ENCODE measurements at regions not wholly inside any gene's neighbourhood (a gene's known extent, or its start where the extent isn't known, plus 50 kb on each side); places are given as distances from the start of the nearest gene placed in this dataset.

DNA sequence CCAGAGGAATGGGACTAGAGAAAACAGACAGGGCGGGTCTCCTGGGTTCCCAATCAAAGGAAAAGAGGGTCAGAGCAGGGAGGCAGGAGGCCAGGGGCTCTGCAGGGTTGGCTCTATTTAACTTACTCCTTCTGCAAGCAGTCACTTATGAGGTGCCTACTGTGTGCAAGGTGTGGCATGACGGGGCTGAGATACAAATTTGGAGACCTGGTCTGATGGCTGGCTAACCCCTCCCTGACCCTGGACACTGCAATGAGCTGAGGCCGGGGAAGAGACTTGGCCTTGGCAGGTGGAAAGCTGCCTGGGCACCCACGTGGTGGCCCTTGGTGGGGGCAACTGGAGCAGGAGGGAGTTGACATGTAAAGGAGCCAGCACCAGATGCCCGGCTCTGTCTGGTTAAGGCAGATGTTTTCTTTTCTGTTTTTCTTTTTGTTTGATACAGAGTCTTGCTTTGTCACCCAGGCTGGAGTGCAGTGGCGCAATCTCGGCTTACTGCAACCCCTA is 148.5 kb upstream of the GATA6 start:
- H3K27me3 Mint-ChIP-seq (ENCODE audit: unreplicated experiment): peaks cover 1% of the 10 kb centered on the region
- no peaks in the 10 kb centered on the region for H3K36me3 Mint-ChIP-seq (ENCODE audit: low read depth, unreplicated experiment)
- H3K4me3 Mint-ChIP-seq (ENCODE audit: unreplicated experiment): no peak overlapping the region
- H3K9me3 Mint-ChIP-seq (ENCODE audit: unreplicated experiment): no peaks in the 10 kb centered on the region
- TF ChIP-seq CTCF (IDR thresholded peaks at IDR 0.05; ENCODE audit: unreplicated experiment): no peak
- H3K4me1 Mint-ChIP-seq (ENCODE audit: unreplicated experiment): peaks cover 22% of the 10 kb centered on the region
- DNase-seq (ENCODE audit: low spot score): no peak
- H3K27ac Mint-ChIP-seq (ENCODE audit: unreplicated experiment): no peak overlapping the region

GRCh38 chr18:22021701-22022100 is 147.7 kb upstream of the GATA6 start:
- no peak overlapping the region for H3K27ac Mint-ChIP-seq (ENCODE audit: unreplicated experiment)
- peaks cover 1% of the 10 kb centered on the region for H3K27me3 Mint-ChIP-seq (ENCODE audit: unreplicated experiment)
- no peaks in the 10 kb centered on the region for H3K36me3 Mint-ChIP-seq (ENCODE audit: low read depth, unreplicated experiment)
- H3K4me3 Mint-ChIP-seq (ENCODE audit: unreplicated experiment): no peak overlapping the region
- TF ChIP-seq CTCF (IDR thresholded peaks at IDR 0.05; ENCODE audit: unreplicated experiment): no peak
- no peaks in the 10 kb centered on the region for H3K9me3 Mint-ChIP-seq (ENCODE audit: unreplicated experiment)
- H3K4me1 Mint-ChIP-seq (ENCODE audit: unreplicated experiment): peaks cover 22% of the 10 kb centered on the region
- DNase-seq (ENCODE audit: low spot score): no peak

- Mint-ChIP-seq H3K27ac (ENCODE audit: unreplicated experiment) (no peak overlapping the region), H3K4me1 (ENCODE audit: unreplicated experiment) (peaks cover 9% of the 10 kb centered on the region), H3K9me3 (ENCODE audit: unreplicated experiment) (no peaks in the 10 kb centered on the region), H3K36me3 (ENCODE audit: low read depth, unreplicated experiment) (no peaks in the 10 kb centered on the region), H3K27me3 (ENCODE audit: unreplicated experiment) (no peaks in the 10 kb centered on the region), H3K4me3 (ENCODE audit: unreplicated experiment) (no peak overlapping the region)
- no peak for TF ChIP-seq CTCF (IDR thresholded peaks at IDR 0.05; ENCODE audit: unreplicated experiment)
- DNase-seq (ENCODE audit: low spot score): no peak
Observed at GRCh38 chr18:22024924-22025323, 144.5 kb upstream of the GATA6 start.

DNA sequence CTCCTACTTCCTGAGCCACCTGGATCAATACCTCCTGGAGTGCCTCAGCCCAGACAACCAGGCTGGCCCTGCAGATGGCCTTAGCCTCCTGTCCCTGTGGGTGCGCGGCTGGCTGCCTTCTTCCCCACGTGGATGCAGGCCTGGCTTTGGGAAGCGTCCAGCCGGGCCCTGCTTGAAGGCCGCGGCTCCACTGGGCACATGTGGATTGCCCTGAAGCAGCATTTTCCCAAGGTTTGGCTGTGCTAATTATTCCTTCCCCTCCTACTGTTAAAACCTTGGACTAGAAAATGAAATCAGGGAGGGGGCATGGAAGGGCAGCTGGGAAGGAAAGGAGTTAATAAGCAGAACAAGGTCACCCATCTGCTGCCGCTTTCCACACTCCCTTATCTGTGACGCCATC is 143.0 kb upstream of the GATA6 start:
- H3K27ac Mint-ChIP-seq (ENCODE audit: unreplicated experiment): no peak overlapping the region
- no peak for DNase-seq (ENCODE audit: low spot score)
- no peaks in the 10 kb centered on the region for H3K4me1 Mint-ChIP-seq (ENCODE audit: unreplicated experiment)
- H3K4me3 Mint-ChIP-seq (ENCODE audit: unreplicated experiment): no peak overlapping the region
- no peaks in the 10 kb centered on the region for H3K36me3 Mint-ChIP-seq (ENCODE audit: low read depth, unreplicated experiment)
- no peaks in the 10 kb centered on the region for H3K27me3 Mint-ChIP-seq (ENCODE audit: unreplicated experiment)
- no peaks in the 10 kb centered on the region for H3K9me3 Mint-ChIP-seq (ENCODE audit: unreplicated experiment)
- TF ChIP-seq CTCF (IDR thresholded peaks at IDR 0.05; ENCODE audit: unreplicated experiment): no peak

GRCh38 chr18:22026889-22027288 is 142.5 kb upstream of the GATA6 start:
- no peak overlapping the region for H3K4me3 Mint-ChIP-seq (ENCODE audit: unreplicated experiment)
- TF ChIP-seq CTCF (IDR thresholded peaks at IDR 0.05; ENCODE audit: unreplicated experiment): no peak
- no peaks in the 10 kb centered on the region for H3K9me3 Mint-ChIP-seq (ENCODE audit: unreplicated experiment)
- no peak for DNase-seq (ENCODE audit: low spot score)
- H3K36me3 Mint-ChIP-seq (ENCODE audit: low read depth, unreplicated experiment): no peaks in the 10 kb centered on the region
- H3K27ac Mint-ChIP-seq (ENCODE audit: unreplicated experiment): no peak overlapping the region
- no peaks in the 10 kb centered on the region for H3K27me3 Mint-ChIP-seq (ENCODE audit: unreplicated experiment)
- no peaks in the 10 kb centered on the region for H3K4me1 Mint-ChIP-seq (ENCODE audit: unreplicated experiment)
